AG09309 (cell line): ENCODE measurements at regions not wholly inside any gene's neighbourhood (a gene's known extent, or its start where the extent isn't known, plus 50 kb on each side); places are given as distances from the start of the nearest gene placed in this dataset.

ENCODE experiments used
- DNase-seq: peaks from one replicate; pipeline ENCODE4 v3.0.0-alpha.2; 2010; ENCODE audit warnings: low read depth
- H3K4me3 ChIP-seq: 2 replicates; pipeline ENCODE4 v1.5.1; 2011; ENCODE audit warnings: mild to moderate bottlenecking, low read depth, low read length, moderate library complexity; ENCODE audit not compliant: control insufficient read depth
- CTCF ChIP-seq: IDR thresholded peaks from 2 replicates; pipeline ENCODE4 v1.5.1; 2011; ENCODE audit warnings: mild to moderate bottlenecking, low read depth, low read length, inconsistent platforms; ENCODE audit not compliant: insufficient read depth, control insufficient read depth; ENCODE audit errors: missing control alignments

- no peak for TF ChIP-seq CTCF
- no peak for DNase-seq
- H3K4me3 ChIP-seq = no peak overlapping the region
Measured at GRCh38 chr2:102992607-102993006, 230.8 kb downstream of the TMEM182 start.

GRCh38 chr2:102999958-103000357 lies 238.1 kb downstream of the TMEM182 start:
- TF ChIP-seq CTCF = no peak
- no peak overlapping the region for H3K4me3 ChIP-seq
- DNase-seq = no peak

- H3K4me3 ChIP-seq = no peak overlapping the region
- no peak for DNase-seq
- TF ChIP-seq CTCF = no peak
Measured at GRCh38 chr2:103002954-103003353, 241.1 kb downstream of the TMEM182 start.

GRCh38 chr2:103003750-103004260 lies 242.0 kb downstream of the TMEM182 start:
- H3K4me3 ChIP-seq = no peak overlapping the region
- no peak for DNase-seq
- TF ChIP-seq CTCF = no peak

GRCh38 chr2:103004426-103004942 lies 242.7 kb downstream of the TMEM182 start:
- TF ChIP-seq CTCF = no peak
- H3K4me3 ChIP-seq = no peak overlapping the region
- no peak for DNase-seq

- TF ChIP-seq CTCF = no peak
- no peak overlapping the region for H3K4me3 ChIP-seq
- no peak for DNase-seq
Measured at GRCh38 chr2:103005393-103005792, 243.6 kb downstream of the TMEM182 start.

- DNase-seq = no peak
- TF ChIP-seq CTCF = no peak
Measured at GRCh38 chr2:103007086-103007485, 245.3 kb downstream of the TMEM182 start.

More at GRCh38 chr2:103007086-103007485, 245.3 kb downstream of the TMEM182 start:
- no peak overlapping the region for H3K4me3 ChIP-seq
